Activated effector memory CD4-positive, alpha-beta T cell treated with Interleukin-2 at 50 U/mL for 16 hours (primary cell): ENCODE measurements at regions not wholly inside any gene's neighbourhood (a gene's known extent, or its start where the extent isn't known, plus 50 kb on each side); places are given as distances from the start of the nearest gene placed in this dataset.
"Not testable (repeated sequence)": the region's sequence is repeated elsewhere in the genome, so short reads cannot be mapped to it uniquely, and the experiment has no call there.

Experiments used
- DNase-seq: peaks from one replicate; pipeline ENCODE4 v3.0.0-alpha.2; 2020

GRCh38 chr14:53735916-53736315 is 220.7 kb downstream of the BMP4 start:
- DNase-seq = no peak

- no peak for DNase-seq
These were observed 233.4 kb downstream of the BMP4 start for GRCh38 chr14:53723221-53723620.

GRCh38 chr14:53719536-53719935 is 237.1 kb downstream of the BMP4 start:
- no peak for DNase-seq

- DNase-seq = no peak
These were observed 240.0 kb downstream of the BMP4 start for GRCh38 chr14:53716578-53716977.

- no peak for DNase-seq
These were observed 241.4 kb downstream of the BMP4 start for GRCh38 chr14:53715193-53715721.

- DNase-seq = no peak
These were observed 242.0 kb downstream of the BMP4 start for GRCh38 chr14:53714495-53715192.

- not testable (repeated sequence) for DNase-seq
These were observed 243.7 kb downstream of the BMP4 start for GRCh38 chr14:53712901-53713300.

- DNase-seq = no peak
These were observed 245.4 kb downstream of the BMP4 start for GRCh38 chr14:53711205-53711604.

GRCh38 chr14:53710615-53711014 is 246.0 kb downstream of the BMP4 start:
- DNase-seq = no peak

GRCh38 chr14:53709381-53709780 is 247.2 kb downstream of the BMP4 start:
- no peak for DNase-seq

GRCh38 chr14:53703457-53703856 is 253.2 kb downstream of the BMP4 start:
- no peak for DNase-seq

GRCh38 chr14:53701108-53701875 is 255.3 kb downstream of the BMP4 start:
- no peak for DNase-seq

GRCh38 chr14:53696217-53696965 is 260.2 kb downstream of the BMP4 start:
- DNase-seq = no peak

GRCh38 chr14:53695692-53696214 is 260.9 kb downstream of the BMP4 start:
- DNase-seq = no peak

GRCh38 chr14:53692885-53693284 is 263.7 kb downstream of the BMP4 start:
- DNase-seq = no peak

GRCh38 chr14:53692451-53692850 is 264.2 kb downstream of the BMP4 start:
- DNase-seq = no peak

- DNase-seq = no peak
These were observed 273.4 kb downstream of the BMP4 start for GRCh38 chr14:53683229-53683628.

GRCh38 chr14:53672526-53672925 is 284.1 kb downstream of the BMP4 start:
- DNase-seq = no peak

GRCh38 chr14:53670701-53671100 is 285.9 kb downstream of the BMP4 start:
- no peak for DNase-seq

- no peak for DNase-seq
These were observed 287.7 kb downstream of the BMP4 start for GRCh38 chr14:53668897-53669296.

- no peak for DNase-seq
These were observed 292.9 kb downstream of the BMP4 start for GRCh38 chr14:53663709-53664108.

- no peak for DNase-seq
These were observed 301.4 kb downstream of the BMP4 start for GRCh38 chr14:53655080-53655785.

- DNase-seq = no peak
These were observed 304.6 kb downstream of the BMP4 start for GRCh38 chr14:53652068-53652467.
